OCI-LY3 (cell line): ENCODE measurements at regions not wholly inside any gene's neighbourhood (a gene's known extent, or its start where the extent isn't known, plus 50 kb on each side); places are given as distances from the start of the nearest gene placed in this dataset.

Experiments
- H2AFZ ChIP-seq: fragments of 200-600, 300-600 bp; shearing (Covaris generic); 2 replicates; pipeline ENCODE4 v1.6.0; 2014; ENCODE audit warnings: antibody characterized with exemption, low read depth, low read length
- H3K27ac ChIP-seq: fragments of 200-600, 300-600 bp; sonication (generic); 2 replicates; pipeline ENCODE4 v1.5.1; 2014; ENCODE audit warnings: mild to moderate bottlenecking, low read length, moderate library complexity, mixed read lengths
- H3K27me3 ChIP-seq: fragments of 200-600, 300-600 bp; sonication (generic); 2 replicates; pipeline ENCODE4 v1.6.1; 2014; ENCODE audit warnings: low read depth, low read length, mixed read lengths
- H3K36me3 ChIP-seq: fragments of 200-600, 300-600 bp; sonication (generic); replicated peaks from 2 replicates; pipeline ENCODE3; 2014; ENCODE audit warnings: low read depth, low read length, mixed read lengths
- H3K4me1 ChIP-seq: fragments of 300-600, 200-600 bp; sonication (generic); 2 replicates; pipeline ENCODE4 v1.6.1; 2014; ENCODE audit warnings: low read length, mixed read lengths
- H3K4me2 ChIP-seq: fragments of 200-600, 300-600 bp; sonication (generic); 2 replicates; pipeline ENCODE4 v1.6.1; 2014; ENCODE audit warnings: low read length, mixed read lengths
- H3K4me3 ChIP-seq: fragments of 300-600, 200-600 bp; sonication (generic); 2 replicates; pipeline ENCODE4 v1.5.1; 2014; ENCODE audit warnings: antibody characterized with exemption, mild to moderate bottlenecking, low read length, moderate library complexity
- H3K79me2 ChIP-seq: fragments of 300-600, 200-600 bp; shearing (Covaris generic); 2 replicates; pipeline ENCODE4 v1.6.1; 2014; ENCODE audit warnings: mild to moderate bottlenecking, low read length, mixed read lengths
- H3K9ac ChIP-seq: fragments of 300-600, 200-600 bp; shearing (Covaris generic); 2 replicates; pipeline ENCODE4 v1.6.0; 2014; ENCODE audit warnings: mild to moderate bottlenecking, low read length, moderate library complexity
- H3K9me3 ChIP-seq: fragments of 200-600, 300-600 bp; shearing (Covaris generic); 2 replicates; pipeline ENCODE4 v1.6.1; 2014; ENCODE audit warnings: low read length, mixed read lengths; ENCODE audit not compliant: insufficient read depth
- H4K20me1 ChIP-seq: fragments of 200-600, 300-600 bp; sonication (generic); 2 replicates; pipeline ENCODE4 v1.6.1; 2016; ENCODE audit warnings: low read length, mixed read lengths; ENCODE audit not compliant: insufficient read depth
- CTCF ChIP-seq: fragments of 200-600, 300-600 bp; sonication (generic); IDR thresholded peaks from 2 replicates; pipeline ENCODE4 v1.5.1; 2014; ENCODE audit warnings: antibody characterized with exemption, low read length, low read depth
- EZH2phosphoT487 ChIP-seq: fragments of 200-600 bp; shearing (Covaris generic); IDR thresholded peaks from 2 replicates; pipeline ENCODE4 v1.6.1; 2018; ENCODE audit warnings: antibody characterized with exemption, mixed run types, low read depth

GRCh38 chr14:52121441-52121840 lies 52.6 kb upstream of the NID2 start:
- no peaks in the 10 kb centered on the region for H3K79me2 ChIP-seq
- H4K20me1 ChIP-seq = no peaks in the 10 kb centered on the region
- H3K9me3 ChIP-seq = no peaks in the 10 kb centered on the region
- no peak overlapping the region for H2AFZ ChIP-seq
- no peaks in the 10 kb centered on the region for H3K4me1 ChIP-seq
- no peak overlapping the region for H3K9ac ChIP-seq
- peaks cover 17% of the 10 kb centered on the region for H3K27me3 ChIP-seq
- H3K4me3 ChIP-seq = no peak overlapping the region
- no peak overlapping the region for H3K27ac ChIP-seq
- H3K4me2 ChIP-seq = no peak overlapping the region
- H3K36me3 ChIP-seq = no peaks in the 10 kb centered on the region
- TF ChIP-seq CTCF = no peak
- TF ChIP-seq EZH2phosphoT487 = no peak

GRCh38 chr14:52119030-52119429 lies 50.2 kb upstream of the NID2 start:
- H3K9ac ChIP-seq = no peak overlapping the region
- no peak overlapping the region for H2AFZ ChIP-seq
- H3K9me3 ChIP-seq = no peaks in the 10 kb centered on the region
- TF ChIP-seq CTCF (no peak), EZH2phosphoT487 (no peak)
- H4K20me1 ChIP-seq = no peaks in the 10 kb centered on the region
- no peak overlapping the region for H3K4me3 ChIP-seq
- no peaks in the 10 kb centered on the region for H3K36me3 ChIP-seq
- H3K4me2 ChIP-seq = no peak overlapping the region
- no peaks in the 10 kb centered on the region for H3K79me2 ChIP-seq
- no peaks in the 10 kb centered on the region for H3K4me1 ChIP-seq
- peaks cover 7% of the 10 kb centered on the region for H3K27me3 ChIP-seq
- no peak overlapping the region for H3K27ac ChIP-seq
